GM19324 (cell line): ENCODE measurements at regions not wholly inside any gene's neighbourhood (a gene's known extent, or its start where the extent isn't known, plus 50 kb on each side); places are given as distances from the start of the nearest gene placed in this dataset.

Source experiments
- ATAC-seq: cut with Tn5 transposase; IDR thresholded peaks from one replicate; pipeline ENCODE4 v1.9.1; 2021; ENCODE audit warnings: mild to moderate bottlenecking, moderate library complexity; ENCODE audit not compliant: unreplicated experiment, low FRiP score

DNA sequence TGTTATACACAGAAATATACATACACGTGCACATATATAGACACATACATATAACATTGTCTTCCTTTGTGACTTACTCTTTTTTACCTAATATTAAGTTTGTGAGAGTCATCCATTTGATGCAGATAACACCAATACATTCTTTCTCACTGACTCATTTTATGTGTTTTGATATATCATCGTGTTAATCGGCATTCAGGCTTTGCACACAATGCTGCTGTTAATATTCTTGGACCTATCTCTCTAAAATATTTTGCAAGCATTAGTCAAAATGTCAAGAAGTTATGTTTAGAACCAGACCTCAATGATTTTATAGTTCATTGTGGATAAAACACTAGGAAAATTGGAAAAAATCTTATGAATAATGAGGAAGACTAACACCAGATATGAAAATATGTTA lies 441.1 kb downstream of the LRATD1 start:
- ATAC-seq = no peak

- no peak for ATAC-seq
These were observed 441.8 kb downstream of the LRATD1 start for GRCh38 chr2:15074319-15074718.

- ATAC-seq = no peak
These were observed 442.5 kb downstream of the LRATD1 start for GRCh38 chr2:15074751-15075700.

DNA sequence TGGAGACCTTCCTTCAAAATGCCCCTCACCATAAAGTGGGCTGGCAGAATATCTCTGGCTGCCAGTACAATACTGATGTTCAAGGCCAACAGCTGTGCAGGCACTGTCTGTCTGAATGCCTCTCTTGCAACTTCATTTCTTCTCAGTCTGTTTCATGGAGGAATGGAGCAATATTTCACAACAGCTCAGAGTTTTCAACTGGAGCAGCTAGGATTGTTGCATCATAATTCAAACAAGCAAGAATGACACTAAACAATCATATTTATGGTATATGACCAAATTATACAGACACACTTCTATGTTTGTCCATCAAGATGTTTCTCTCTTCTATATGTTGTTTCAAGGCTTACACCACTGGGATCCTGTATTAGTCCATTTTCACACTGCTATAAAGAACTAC lies 444.2 kb downstream of the LRATD1 start:
- ATAC-seq = no peak

DNA sequence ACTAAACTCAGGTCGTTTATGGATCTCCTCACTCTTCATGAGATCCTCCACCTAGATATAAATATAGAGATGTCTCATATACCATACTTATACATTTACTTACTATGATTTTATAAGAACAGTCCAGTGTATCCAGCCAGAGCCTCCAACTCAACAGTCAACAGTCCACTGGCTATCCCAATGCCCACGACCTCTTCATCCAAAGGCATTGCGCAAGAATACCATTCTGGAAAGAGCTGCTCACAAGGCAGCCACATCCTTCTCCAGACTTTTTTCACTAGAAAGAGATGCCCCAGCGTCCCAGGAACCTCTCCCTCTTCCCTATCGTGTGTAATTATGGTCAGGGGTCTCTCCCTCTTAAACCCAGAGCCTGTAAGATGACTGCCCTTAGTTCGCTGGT lies 448.8 kb downstream of the LRATD1 start:
- ATAC-seq = no peak

DNA sequence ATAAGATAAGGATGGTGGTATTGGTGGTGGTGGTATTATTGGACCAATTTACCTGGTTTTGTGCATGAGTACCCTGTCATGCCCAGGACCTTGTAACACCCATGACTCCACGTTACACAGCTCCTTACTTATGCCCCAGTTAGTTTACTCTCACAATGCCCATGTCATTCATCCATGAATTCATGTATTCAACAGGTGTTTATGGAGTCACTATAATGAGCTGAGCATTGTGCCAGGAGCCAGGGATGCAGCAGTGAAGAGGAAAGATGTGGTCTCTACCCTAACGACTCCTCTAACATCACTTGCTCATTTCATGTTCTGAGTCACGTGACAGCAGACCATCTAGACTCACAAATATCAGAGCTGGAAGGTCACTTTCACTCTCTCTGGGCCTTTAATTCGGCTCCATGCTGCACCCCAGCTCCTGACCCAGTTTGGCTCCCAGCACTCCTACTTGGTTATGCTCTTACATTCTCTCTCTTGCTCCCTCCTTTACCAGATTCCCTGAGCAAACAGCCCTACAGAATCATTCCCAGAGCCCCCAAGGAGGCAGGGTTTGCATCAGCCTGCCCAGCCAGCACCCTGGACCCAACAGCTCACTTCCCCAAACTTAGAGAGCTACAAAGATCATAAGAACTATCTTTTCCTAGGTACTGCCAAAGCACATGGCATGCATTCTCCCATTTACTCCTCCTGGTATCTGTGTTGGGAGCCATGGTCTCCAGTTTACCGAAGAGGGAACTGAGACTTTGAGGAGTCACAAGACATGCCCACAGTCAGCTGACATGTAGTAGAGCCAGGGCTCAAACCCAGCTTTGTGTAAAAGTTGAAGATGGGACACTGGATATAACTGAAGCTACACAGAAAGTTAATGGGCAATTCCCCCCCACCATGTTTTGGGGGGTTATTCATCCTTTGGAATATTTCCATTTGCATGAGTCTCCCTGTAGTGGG lies 449.9 kb downstream of the LRATD1 start:
- ATAC-seq = no peak

DNA sequence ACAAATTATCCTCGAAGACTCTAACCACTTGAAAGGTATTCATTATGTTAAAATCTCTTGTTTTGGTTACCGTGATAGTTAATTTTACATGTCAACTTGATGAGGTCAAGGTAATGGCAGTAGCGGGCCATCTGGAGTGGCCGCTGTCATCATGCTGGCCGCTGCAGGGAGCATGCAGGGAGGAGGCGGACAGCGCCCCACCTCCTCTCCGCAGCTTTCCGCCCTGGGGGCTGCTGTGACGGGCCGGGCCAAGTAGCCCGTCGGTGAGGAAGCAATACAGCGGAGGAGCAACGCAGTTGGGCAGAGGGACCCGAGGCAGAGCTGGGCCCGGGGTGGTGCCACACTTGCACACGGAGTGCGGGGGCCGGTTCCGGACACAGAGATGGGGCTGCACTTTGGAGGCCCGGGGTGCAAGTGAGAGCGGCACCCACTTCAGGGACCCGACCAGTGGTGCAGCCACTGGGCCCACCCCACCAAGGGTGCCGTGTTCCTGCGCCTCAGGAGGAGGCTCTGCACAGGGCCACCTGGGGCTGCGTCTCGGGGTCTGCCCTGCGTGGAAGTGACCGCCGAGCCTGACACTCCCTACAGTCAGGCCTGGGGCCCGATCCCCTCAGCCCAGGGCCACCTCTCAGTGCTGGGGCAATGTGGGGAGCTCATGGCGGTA lies 452.4 kb downstream of the LRATD1 start:
- no peak for ATAC-seq

DNA sequence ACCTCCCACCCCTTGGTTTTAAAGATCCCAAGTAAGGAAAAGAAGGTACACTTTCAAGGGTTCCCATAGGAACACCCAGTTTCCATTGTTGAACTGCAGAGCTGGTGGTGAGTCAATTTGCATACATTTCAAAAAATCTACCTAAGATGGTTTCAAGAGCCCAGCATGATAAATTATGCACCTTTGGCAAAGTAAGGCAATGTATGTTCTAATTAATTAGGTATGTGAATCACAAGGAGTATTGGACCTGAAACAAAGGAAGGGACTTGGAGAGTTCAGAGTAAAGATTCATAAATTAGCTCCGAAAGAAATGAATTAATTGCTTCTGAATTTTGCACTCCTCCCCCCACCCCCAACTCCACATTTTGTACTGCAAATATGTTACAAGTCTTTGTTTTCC lies 459.7 kb downstream of the LRATD1 start:
- no peak for ATAC-seq

- no peak for ATAC-seq
These were observed 460.2 kb downstream of the LRATD1 start for GRCh38 chr2:15092691-15093090.

DNA sequence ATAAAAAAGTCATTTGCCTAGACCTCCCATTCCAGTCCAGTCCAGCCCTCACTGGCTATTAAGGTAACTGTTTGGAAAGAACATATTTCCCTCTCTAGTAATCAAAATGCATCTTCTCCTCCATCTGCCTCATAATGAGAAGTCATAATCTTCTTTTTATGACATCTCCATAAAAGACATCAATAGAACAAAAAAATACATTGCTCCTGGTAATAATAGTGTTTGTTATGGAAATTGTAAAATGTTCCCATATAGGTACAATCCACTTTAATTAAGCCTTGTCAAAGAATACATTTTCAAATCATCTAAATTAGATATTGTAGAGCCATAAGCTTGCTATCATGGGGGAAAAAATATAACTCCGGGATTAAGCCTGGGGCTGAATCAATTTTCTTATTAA lies 461.6 kb downstream of the LRATD1 start:
- no peak for ATAC-seq

DNA sequence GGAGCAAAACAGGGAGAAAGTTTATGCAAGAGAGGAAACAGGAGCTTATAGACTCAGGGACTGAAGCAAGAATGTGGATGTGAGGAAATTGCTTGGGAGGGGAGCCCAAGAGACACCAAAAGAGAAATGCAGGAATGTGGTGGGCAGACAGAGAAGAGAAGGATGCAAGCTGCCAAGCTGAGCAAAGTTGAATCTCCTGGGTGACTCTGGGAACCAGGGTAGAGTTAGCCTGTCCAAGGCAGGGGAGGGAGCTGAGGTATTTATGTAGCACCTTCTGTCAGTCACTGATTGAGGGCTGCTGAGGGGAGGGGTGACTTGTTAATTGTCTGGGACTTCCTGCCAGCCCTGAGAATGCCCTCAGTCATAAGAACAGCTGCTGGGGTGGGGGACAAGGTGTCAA lies 464.3 kb downstream of the NBAS start:
- ATAC-seq = no peak

DNA sequence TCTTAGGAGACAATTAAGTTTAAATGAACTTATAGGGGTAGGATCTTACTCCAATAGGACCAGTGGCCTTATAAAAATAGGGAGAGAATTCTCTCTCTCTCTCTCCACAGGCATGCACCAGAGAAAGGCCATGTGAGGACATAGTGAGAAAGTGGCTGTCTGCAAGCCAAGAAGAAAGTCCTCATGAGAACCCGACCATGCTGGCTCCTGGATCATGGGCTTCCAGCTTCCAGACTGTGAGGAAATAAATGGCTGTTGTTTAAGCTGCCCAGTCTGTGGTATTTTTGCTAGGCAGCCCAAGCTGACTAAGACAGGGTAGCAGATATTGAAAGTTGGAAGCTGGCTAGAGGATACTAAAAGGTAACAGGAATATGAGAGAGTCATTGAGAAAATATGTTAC lies 454.0 kb downstream of the NBAS start:
- ATAC-seq = no peak

GRCh38 chr2:15111718-15112117 lies 449.4 kb downstream of the NBAS start:
- ATAC-seq = no peak

GRCh38 chr2:15112216-15112615 lies 448.9 kb downstream of the NBAS start:
- no peak for ATAC-seq

DNA sequence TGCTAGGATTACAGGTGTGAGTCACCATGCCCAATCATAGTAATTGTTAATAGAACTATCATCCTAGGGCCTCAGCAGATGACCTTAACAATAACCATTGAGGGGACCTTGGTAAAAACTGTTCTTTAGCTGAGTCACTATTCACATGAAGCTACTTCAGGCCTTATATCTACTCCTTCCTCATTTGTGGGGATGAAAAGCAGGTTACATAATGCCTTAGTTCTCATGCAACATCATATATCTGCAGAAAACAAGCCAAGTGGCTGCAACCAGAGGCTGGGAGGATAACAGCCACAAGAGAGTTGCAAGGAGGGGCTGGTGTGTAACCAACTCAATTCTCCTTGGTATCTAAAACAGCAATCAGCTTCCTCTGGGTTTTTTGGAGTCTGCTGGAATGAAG lies 445.4 kb downstream of the NBAS start:
- ATAC-seq = no peak

GRCh38 chr2:15116830-15117229 lies 444.3 kb downstream of the NBAS start:
- no peak for ATAC-seq
